NOMO-1 treated with DMSO at 0.1 percent for 48 hours (cell line): ENCODE measurements at regions not wholly inside any gene's neighbourhood (a gene's known extent, or its start where the extent isn't known, plus 50 kb on each side); places are given as distances from the start of the nearest gene placed in this dataset.

ENCODE experiments used
- DNase-seq: peaks from one replicate; lab custom pipeline; 2025; ENCODE audit not compliant: unreplicated experiment; lab: John Stamatoyannopoulos, UW

DNA sequence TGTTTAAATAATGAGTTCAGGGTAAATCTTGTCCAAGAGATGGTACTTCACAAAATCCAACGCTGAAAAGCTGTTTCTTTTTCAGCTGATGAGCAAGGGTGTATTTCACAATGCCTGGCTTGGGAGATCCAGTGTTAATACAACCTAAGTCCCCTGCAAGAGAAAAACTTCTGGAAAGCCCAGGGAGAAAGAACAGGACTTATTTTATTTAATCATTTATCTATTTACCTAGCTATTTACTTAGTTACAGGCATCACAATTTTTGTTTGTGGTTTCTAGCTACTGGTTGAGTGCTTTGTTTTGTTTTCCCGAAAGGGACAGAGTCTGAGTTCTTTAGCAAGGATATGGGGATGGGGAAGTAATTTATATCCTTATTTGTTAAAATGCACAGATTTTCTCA is 598.2 kb upstream of the SYT4 start:
- no peak for DNase-seq

DNA sequence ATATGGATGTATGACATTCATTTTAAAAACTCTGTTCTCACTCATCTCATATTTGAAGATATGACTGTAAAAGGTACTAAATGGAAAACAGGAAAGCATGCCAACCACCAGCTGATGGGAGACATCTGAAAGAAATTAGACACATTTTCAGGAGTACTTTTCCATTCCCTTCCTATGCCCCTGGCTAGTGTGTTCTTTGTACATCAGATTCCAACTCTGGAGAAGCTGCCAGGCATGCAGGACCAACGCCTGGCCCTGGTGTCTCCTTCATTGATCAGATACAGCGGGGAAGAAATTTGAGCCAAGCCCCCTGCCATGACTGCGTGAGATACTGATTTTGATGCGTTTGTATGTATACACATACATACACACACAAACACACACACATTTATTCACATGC is 599.0 kb upstream of the SYT4 start:
- DNase-seq = no peak

- no peak for DNase-seq
Observed at GRCh38 chr18:43876748-43877147, 599.5 kb upstream of the SYT4 start.

DNA sequence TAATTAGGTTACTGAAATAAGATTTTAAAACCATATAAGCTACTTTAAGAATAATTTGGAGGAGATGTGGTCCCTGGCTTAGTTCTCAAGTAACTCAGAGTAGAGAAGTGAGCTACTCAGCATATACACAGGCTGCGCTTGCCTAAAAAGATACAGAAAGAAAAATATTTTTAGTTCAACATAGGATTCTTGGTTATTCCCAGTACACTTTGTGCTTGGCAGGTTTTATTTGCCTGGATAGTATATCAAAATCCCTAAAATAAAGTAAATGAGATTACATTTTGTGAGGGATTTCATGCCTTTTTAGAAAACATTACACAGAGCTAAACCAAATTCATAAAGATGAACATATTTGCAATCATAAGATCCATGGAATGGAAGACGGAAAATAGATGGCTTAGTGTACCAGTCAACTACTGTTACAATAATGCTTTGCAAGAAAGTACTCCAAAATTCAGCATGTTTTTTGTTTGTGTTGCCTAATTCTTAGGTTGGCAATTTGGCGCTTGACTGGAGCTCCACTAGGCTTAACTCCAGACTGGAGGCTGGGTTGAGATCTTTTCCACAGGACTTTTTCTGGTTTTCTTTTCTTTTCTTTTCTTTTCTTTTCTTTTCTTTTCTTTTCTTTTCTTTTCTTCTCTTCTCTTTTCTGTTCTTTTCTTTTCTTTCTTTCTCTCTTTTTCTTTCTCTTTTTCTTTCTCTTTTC is 600.5 kb upstream of the SYT4 start:
- DNase-seq = no peak

- DNase-seq = no peak
Observed at GRCh38 chr18:43879415-43879814, 602.1 kb upstream of the SYT4 start.

- no peak for DNase-seq
Observed at GRCh38 chr18:43882358-43883055, 605.2 kb upstream of the SYT4 start.

GRCh38 chr18:43883886-43884285 is 606.6 kb upstream of the SYT4 start:
- DNase-seq = no peak

DNA sequence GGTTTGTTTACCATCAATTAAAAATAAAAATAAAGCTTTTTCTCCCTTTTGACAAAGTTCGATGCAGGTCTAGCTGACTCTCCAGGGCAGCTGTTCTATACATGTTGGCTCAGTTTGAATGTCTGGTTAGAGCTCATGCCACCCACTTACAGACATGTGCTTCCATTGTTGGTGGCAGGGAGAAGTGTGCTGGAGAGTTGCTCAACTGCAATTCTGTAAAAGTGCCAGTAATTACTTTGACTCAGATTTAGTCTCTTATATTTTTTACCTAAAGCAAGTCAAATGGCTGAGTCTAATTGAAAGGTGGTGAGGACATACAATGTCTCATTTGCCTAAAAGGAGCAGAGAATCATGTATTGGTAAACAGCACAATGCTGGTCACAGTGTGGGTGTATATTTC is 609.1 kb upstream of the SYT4 start:
- DNase-seq = no peak

- DNase-seq = no peak
Observed at GRCh38 chr18:43887491-43887890, 610.2 kb upstream of the SYT4 start.

DNA sequence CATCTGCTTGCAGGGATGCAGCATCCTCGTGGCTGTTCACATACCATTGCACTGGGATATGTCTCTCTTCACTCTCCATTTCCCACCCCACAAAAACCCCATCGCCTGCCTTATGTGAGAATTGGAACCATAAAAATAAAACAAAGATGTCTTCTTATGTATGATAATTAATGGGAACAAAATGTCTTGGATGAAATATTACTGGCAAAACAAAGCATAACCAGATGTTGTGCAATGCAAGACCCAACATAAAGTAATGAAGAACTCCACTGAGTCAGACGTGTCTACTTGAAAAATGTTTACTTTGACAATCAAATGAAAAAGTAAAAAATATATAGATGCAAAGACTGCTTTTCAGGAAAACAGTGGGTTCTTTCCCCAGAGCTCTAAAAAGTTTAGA is 611.3 kb upstream of the SYT4 start:
- no peak for DNase-seq

DNA sequence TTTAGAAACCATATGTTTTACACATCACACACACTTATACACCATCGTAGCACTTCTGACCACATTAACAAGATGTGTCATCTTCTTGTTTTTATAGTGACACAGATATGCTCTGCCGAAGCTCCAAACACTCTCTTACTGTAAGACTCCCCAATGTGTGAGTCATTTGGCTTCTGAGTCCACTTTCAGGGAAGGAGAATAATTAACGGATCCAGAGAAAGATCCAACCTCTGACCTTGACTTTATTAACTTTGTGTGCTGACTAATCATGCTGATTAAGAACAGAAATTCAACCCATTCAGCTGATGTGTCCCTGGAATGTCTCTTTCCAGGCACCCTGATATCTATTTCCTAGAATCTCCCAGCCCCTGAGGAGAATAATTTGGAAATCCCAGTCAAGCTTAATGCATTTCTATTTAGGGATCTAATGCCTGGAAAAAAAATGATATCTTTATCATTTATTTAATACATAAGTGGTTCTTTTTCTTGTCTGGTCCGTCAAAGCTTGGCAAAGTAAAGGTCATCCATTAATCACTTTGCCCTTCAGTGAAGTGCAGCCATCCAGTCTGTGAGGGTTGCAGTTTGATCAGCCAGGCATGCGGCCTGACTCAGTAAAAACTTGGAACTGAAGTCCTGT is 615.8 kb upstream of the SYT4 start:
- DNase-seq = no peak

DNA sequence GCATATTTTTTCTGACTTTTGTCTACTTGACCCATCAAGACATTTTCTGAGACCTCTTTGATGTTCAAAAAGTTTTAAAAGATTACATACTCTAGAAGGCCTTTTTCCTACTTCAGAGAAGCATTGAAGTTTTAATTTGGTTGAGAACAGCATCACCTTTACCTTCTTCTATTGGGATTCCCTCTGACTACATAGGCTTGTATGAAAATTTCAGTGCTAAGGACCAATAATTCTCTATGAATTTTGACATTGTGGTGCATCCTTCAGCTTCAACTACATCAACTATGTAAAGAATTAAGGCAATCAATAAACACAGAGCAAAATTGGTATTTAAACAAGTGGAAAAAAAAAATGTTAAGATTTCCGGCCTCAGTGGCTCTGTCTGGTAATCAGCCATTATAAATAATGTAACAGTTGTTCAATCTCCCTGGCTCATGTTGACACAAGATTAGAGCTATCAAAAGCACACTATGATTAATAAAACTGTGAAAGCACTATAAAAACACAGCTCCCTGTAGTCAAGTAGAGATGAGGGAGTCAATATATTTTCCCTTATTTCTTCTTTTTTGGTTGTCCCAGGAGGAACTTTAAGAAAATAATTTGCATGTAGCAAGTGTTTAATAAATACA is 627.0 kb upstream of the SYT4 start:
- DNase-seq = no peak

- DNase-seq = no peak
Observed at GRCh38 chr18:43914018-43914417, 636.7 kb upstream of the SYT4 start.

- DNase-seq = no peak
Observed at GRCh38 chr18:43916984-43917383, 639.7 kb upstream of the SYT4 start.

- no peak for DNase-seq
Observed at GRCh38 chr18:43917520-43917919, 640.2 kb upstream of the SYT4 start.

DNA sequence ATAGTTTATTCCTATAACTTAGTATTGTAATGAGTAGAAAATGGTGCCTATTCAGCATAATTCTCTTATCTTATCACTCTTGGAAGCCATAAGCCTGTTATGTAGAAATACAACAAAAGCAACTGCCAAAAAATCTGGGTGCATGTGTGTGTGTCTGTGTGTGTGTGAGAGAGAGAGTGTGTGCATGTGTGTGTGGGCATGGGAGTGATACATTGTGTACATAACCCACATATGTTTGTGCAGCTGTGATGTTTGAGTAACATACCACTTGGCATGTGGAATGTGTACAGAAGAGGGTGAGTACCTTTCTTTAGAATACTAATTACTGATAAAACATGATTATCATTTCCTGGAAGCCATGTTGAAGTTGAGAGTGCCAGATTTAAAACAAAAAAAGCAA is 642.3 kb upstream of the SYT4 start:
- DNase-seq = no peak

- no peak for DNase-seq
Observed at GRCh38 chr18:43931439-43931838, 654.1 kb upstream of the SYT4 start.

GRCh38 chr18:43932140-43932539 is 654.9 kb upstream of the SYT4 start:
- no peak for DNase-seq

GRCh38 chr18:43933177-43933576 is 655.9 kb upstream of the SYT4 start:
- DNase-seq = no peak

- DNase-seq = no peak
Observed at GRCh38 chr18:43934322-43934721, 657.0 kb upstream of the SYT4 start.

DNA sequence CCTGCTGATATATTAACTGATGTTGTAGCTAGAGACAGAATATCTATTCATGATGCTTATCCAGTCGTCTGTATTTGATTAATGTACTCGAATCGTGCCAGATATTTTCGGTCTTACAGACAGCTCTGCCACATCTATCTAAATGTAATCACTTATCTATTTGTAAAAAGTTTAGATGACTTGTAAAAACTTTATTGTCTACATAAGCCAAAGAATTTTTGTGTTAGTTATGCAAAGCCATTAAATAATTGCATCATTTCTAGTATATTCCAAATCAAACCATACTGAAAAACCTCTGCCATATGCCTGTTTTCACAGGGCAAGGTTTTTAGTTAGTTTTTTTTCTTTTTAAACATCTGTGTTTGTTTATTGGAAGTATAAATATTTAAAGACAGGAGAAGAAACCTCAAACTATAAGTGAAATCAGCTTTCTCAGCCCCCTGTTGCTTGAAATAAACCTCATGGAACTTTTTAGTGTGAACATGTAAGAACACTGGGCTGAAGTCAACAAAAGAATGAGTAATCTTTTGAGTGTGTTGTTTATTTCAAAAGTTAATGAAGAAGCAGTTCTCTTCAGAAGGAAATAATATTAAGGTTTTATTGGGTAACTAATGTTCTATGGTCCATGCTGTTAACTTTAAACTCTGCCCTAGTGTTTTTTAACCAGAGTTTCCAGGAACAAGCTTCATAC is 657.6 kb upstream of the SYT4 start:
- no peak for DNase-seq
